Neural progenitor cell (in vitro differentiated cells): ENCODE measurements at regions not wholly inside any gene's neighbourhood (a gene's known extent, or its start where the extent isn't known, plus 50 kb on each side); places are given as distances from the start of the nearest gene placed in this dataset.

Experiments used
- DNase-seq: peaks from one replicate; pipeline ENCODE4 v3.0.0-alpha.2; 2016; ENCODE audit warnings: low spot score
- H2AFZ ChIP-seq: fragments of 200-600 bp; sonication (generic); replicated peaks from 2 replicates; pipeline ENCODE4 v1.6.1; 2016; ENCODE audit warnings: antibody characterized with exemption
- H3F3A ChIP-seq: fragments of 200-600 bp; sonication (generic); 2 replicates; pipeline ENCODE4 v1.6.1; 2016; ENCODE audit warnings: antibody characterized with exemption, low read depth
- H3K27ac ChIP-seq: fragments of 200-600 bp; sonication (generic); 2 replicates; pipeline ENCODE4 v1.5.1; 2016; ENCODE audit warnings: mild to moderate bottlenecking
- H3K27me3 ChIP-seq: fragments of 200-600 bp; sonication (generic); 2 replicates; pipeline ENCODE4 v1.6.1; 2016; ENCODE audit warnings: mild to moderate bottlenecking, moderate library complexity
- H3K36me3 ChIP-seq: fragments of 200-600 bp; sonication (generic); 2 replicates; pipeline ENCODE4 v1.5.1; 2016
- H3K4me1 ChIP-seq: fragments of 200-600 bp; sonication (generic); 2 replicates; pipeline ENCODE4 v1.6.1; 2016; ENCODE audit warnings: mixed run types
- H3K4me2 ChIP-seq: fragments of 200-600 bp; sonication (generic); 2 replicates; pipeline ENCODE4 v1.6.1; 2016
- H3K4me3 ChIP-seq: fragments of 200-600 bp; sonication (generic); 2 replicates; pipeline ENCODE4 v1.5.1; 2016
- H3K79me2 ChIP-seq: fragments of 200-600 bp; sonication (generic); 2 replicates; pipeline ENCODE4 v1.6.1; 2016; ENCODE audit warnings: low read depth
- H3K9ac ChIP-seq: fragments of 200-600 bp; sonication (generic); 2 replicates; pipeline ENCODE4 v1.6.1; 2016
- H3K9me3 ChIP-seq: fragments of 200-600 bp; sonication (generic); 2 replicates; pipeline ENCODE4 v1.5.1; 2016; ENCODE audit warnings: low read depth
- H4K20me1 ChIP-seq: fragments of 200-600 bp; sonication (generic); 2 replicates; pipeline ENCODE4 v1.6.1; 2016; ENCODE audit warnings: low read depth
- H3K27ac Mint-ChIP-seq: 3 replicates; pipeline ENCODE4 v1.8.0; 2021; ENCODE audit warnings: mixed read lengths
- H3K27me3 Mint-ChIP-seq: 2 replicates; pipeline ENCODE4 v1.8.0; 2022; ENCODE audit warnings: low read depth, mild to moderate bottlenecking, inconsistent platforms, moderate library complexity, mixed read lengths; ENCODE audit not compliant: insufficient read depth
- H3K36me3 Mint-ChIP-seq: 3 replicates; pipeline ENCODE4 v1.8.0; 2021; ENCODE audit warnings: mixed read lengths
- H3K4me1 Mint-ChIP-seq: 3 replicates; pipeline ENCODE4 v1.8.0; 2021; ENCODE audit warnings: mixed read lengths
- H3K4me3 Mint-ChIP-seq: 3 replicates; pipeline ENCODE4 v1.8.0; 2021; ENCODE audit warnings: mild to moderate bottlenecking, moderate library complexity, mixed read lengths
- H3K9me3 Mint-ChIP-seq: 3 replicates; pipeline ENCODE4 v1.8.0; 2020; ENCODE audit warnings: mixed read lengths
- EZH2 ChIP-seq: fragments of 200-600 bp; sonication (generic); IDR thresholded peaks from 2 replicates; pipeline ENCODE4 v1.6.1; 2017; ENCODE audit warnings: antibody characterized with exemption, mild to moderate bottlenecking, moderate library complexity
- EZH2phosphoT487 ChIP-seq: fragments of 200-600 bp; sonication (generic); IDR thresholded peaks from 2 replicates; pipeline ENCODE4 v1.6.1; 2017; ENCODE audit warnings: antibody characterized with exemption
- TF ChIP-seq, protein P1 (sequence below): fragments of 200-600 bp; sonication (generic); IDR thresholded peaks from 2 replicates; pipeline ENCODE4 v1.5.1; 2017; ENCODE audit warnings: antibody characterized with exemption, mild to moderate bottlenecking

DNA sequence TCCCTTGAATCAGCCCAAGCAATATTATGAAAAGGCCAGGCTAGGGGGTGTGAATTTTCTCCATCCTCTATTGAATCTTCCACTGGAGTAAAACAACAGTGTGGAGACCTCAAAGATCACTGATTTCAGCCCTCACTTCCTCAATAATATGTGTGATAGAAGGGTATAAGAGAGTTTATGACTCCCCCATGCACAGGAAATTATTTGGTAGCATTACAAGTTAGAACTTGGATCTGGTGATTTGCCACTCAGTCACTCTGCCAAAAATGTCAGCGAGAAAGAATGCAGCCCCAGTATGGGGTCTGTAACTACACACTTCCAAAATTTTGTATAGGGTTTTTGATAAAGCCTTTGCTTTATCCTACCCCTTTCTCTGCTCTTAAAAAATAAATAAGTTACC, 81.0 kb upstream of the KCNMB2 start:
- Histone ChIP-seq H3K36me3 (no peaks in the 10 kb centered on the region), H3F3A (no peaks in the 10 kb centered on the region), H4K20me1 (no peaks in the 10 kb centered on the region), H2AFZ (no peak overlapping the region), H3K9ac (no peak overlapping the region), H3K4me1 (peaks cover 3% of the 10 kb centered on the region), H3K4me3 (no peak overlapping the region), H3K79me2 (no peaks in the 10 kb centered on the region), H3K4me2 (no peak overlapping the region), H3K27me3 (no peaks in the 10 kb centered on the region), H3K27ac (no peak overlapping the region), H3K9me3 (no peaks in the 10 kb centered on the region)
- peaks cover 16% of the 10 kb centered on the region for H3K4me1 Mint-ChIP-seq
- no peak for TF ChIP-seq EZH2
- TF ChIP-seq, protein P1, sequence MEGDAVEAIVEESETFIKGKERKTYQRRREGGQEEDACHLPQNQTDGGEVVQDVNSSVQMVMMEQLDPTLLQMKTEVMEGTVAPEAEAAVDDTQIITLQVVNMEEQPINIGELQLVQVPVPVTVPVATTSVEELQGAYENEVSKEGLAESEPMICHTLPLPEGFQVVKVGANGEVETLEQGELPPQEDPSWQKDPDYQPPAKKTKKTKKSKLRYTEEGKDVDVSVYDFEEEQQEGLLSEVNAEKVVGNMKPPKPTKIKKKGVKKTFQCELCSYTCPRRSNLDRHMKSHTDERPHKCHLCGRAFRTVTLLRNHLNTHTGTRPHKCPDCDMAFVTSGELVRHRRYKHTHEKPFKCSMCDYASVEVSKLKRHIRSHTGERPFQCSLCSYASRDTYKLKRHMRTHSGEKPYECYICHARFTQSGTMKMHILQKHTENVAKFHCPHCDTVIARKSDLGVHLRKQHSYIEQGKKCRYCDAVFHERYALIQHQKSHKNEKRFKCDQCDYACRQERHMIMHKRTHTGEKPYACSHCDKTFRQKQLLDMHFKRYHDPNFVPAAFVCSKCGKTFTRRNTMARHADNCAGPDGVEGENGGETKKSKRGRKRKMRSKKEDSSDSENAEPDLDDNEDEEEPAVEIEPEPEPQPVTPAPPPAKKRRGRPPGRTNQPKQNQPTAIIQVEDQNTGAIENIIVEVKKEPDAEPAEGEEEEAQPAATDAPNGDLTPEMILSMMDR, result no peak
- TF ChIP-seq EZH2phosphoT487, result no peak
- H3K27ac Mint-ChIP-seq, result no peak overlapping the region
- peaks cover 2% of the 10 kb centered on the region for H3K9me3 Mint-ChIP-seq
- no peaks in the 10 kb centered on the region for H3K27me3 Mint-ChIP-seq
- H3K4me3 Mint-ChIP-seq, result no peak overlapping the region
- H3K36me3 Mint-ChIP-seq, result no peaks in the 10 kb centered on the region
- no peak for DNase-seq

DNA sequence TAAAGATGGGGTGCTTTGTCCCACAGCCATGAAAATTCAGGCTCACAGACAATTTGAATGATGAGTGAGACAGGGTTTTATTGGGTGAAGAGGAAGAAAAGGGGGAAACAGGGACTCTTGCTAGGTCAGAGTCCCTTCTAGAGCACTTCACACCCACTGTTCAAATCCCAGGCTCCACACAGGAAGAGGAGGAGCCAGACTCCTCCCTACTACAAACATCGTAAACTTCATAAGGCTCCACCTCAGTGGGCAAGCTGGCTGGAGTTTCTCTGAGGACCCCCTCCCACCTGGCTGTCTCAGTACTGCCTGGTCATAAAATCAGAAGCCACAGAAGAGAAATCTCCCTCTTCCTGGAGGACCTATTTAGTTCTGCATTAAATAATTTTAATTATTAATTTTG, 80.3 kb upstream of the KCNMB2 start:
- TF ChIP-seq, protein P1, result no peak
- TF ChIP-seq EZH2phosphoT487, result no peak
- TF ChIP-seq EZH2, result no peak

DNA sequence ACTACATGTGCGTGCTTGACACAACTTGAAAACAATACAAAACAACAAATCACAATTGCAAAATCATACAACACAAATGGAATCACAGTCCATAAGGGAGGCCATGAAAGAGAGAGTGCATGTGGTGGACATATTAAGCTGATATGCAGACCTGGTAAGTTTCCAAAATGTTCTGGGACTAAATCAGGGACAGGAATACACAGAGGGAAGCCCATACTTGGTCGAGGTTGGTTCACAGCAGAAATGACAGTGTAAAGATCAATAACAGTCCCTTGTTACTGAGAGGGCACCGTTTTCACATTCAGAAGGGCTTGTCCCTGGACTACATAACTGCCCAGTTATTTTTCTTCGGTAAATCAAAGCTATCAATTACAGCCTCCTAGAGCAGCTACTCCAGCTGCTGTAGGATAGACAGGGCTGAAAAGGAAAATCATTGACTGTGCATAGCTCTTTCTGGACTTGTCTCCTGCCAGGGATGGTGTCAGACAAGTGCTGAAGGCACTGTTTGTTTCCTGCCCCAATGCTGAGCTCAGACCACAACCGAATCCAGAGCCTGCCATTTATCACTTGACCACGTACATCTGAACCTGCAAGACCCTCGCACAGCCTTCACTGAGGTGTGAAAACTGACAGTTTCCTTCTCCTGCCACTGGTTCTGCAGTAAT, 79.5 kb upstream of the KCNMB2 start:
- Mint-ChIP-seq H3K36me3 (no peaks in the 10 kb centered on the region), H3K27ac (peak overlapping the region; percentile 51), H3K27me3 (no peaks in the 10 kb centered on the region), H3K9me3 (peaks cover 2% of the 10 kb centered on the region), H3K4me1 (peaks cover 16% of the 10 kb centered on the region), H3K4me3 (no peak overlapping the region)
- no peaks in the 10 kb centered on the region for H3K9me3 ChIP-seq
- H3K27ac ChIP-seq, result no peak overlapping the region
- H3K4me2 ChIP-seq, result no peak overlapping the region
- TF ChIP-seq EZH2phosphoT487 (no peak), EZH2 (no peak)
- TF ChIP-seq, protein P1, result no peak
- H4K20me1 ChIP-seq, result no peaks in the 10 kb centered on the region
- H3K4me3 ChIP-seq, result no peak overlapping the region
- no peak for DNase-seq
- H2AFZ ChIP-seq, result peak overlapping the region; percentile 7
- H3K27me3 ChIP-seq, result no peaks in the 10 kb centered on the region
- no peaks in the 10 kb centered on the region for H3K36me3 ChIP-seq
- no peaks in the 10 kb centered on the region for H3F3A ChIP-seq
- H3K4me1 ChIP-seq, result peaks cover 3% of the 10 kb centered on the region
- H3K9ac ChIP-seq, result no peak overlapping the region
- no peaks in the 10 kb centered on the region for H3K79me2 ChIP-seq

More for the DNA sequence above, 80.3 kb upstream of the KCNMB2 start:
- H4K20me1 ChIP-seq, result no peaks in the 10 kb centered on the region
- Mint-ChIP-seq H3K4me3 (no peak overlapping the region), H3K27me3 (no peaks in the 10 kb centered on the region), H3K9me3 (peaks cover 2% of the 10 kb centered on the region), H3K36me3 (no peaks in the 10 kb centered on the region), H3K4me1 (peaks cover 16% of the 10 kb centered on the region), H3K27ac (no peak overlapping the region)
- no peak overlapping the region for H3K9ac ChIP-seq
- no peaks in the 10 kb centered on the region for H3F3A ChIP-seq
- no peak overlapping the region for H2AFZ ChIP-seq
- no peaks in the 10 kb centered on the region for H3K36me3 ChIP-seq
- H3K4me2 ChIP-seq, result no peak overlapping the region
- H3K27ac ChIP-seq, result no peak overlapping the region
- H3K4me3 ChIP-seq, result no peak overlapping the region
- no peaks in the 10 kb centered on the region for H3K79me2 ChIP-seq
- H3K4me1 ChIP-seq, result peaks cover 3% of the 10 kb centered on the region
- H3K27me3 ChIP-seq, result no peaks in the 10 kb centered on the region
- no peak for DNase-seq
- no peaks in the 10 kb centered on the region for H3K9me3 ChIP-seq
